NCI-H524 treated with DMSO at 0.1 percent for 48 hours (cell line): ENCODE measurements at regions not wholly inside any gene's neighbourhood (a gene's known extent, or its start where the extent isn't known, plus 50 kb on each side); places are given as distances from the start of the nearest gene placed in this dataset.
"Not testable (repeated sequence)": the region's sequence is repeated elsewhere in the genome, so short reads cannot be mapped to it uniquely, and the experiment has no call there.

ENCODE experiments used
- DNase-seq: peaks from one replicate; lab custom pipeline; 2025; lab: John Stamatoyannopoulos, UW

- no peak for DNase-seq
These were observed 470.9 kb upstream of the API5 start for GRCh38 chr11:42840860-42841259.

GRCh38 chr11:42841556-42841955 lies 470.2 kb upstream of the API5 start:
- no peak for DNase-seq

- DNase-seq: no peak
These were observed 462.4 kb upstream of the API5 start for GRCh38 chr11:42849362-42849761.

- DNase-seq: no peak
These were observed 454.5 kb upstream of the API5 start for GRCh38 chr11:42857344-42857743.

GRCh38 chr11:42870480-42870879 lies 441.3 kb upstream of the API5 start:
- DNase-seq: no peak

- DNase-seq: not testable (repeated sequence)
These were observed 437.9 kb upstream of the API5 start for GRCh38 chr11:42873800-42874405.

- DNase-seq: not testable (repeated sequence)
These were observed 430.5 kb upstream of the API5 start for GRCh38 chr11:42881335-42881734.

- no peak for DNase-seq
These were observed 421.0 kb upstream of the API5 start for GRCh38 chr11:42890773-42891172.

- no peak for DNase-seq
These were observed 410.7 kb upstream of the API5 start for GRCh38 chr11:42901084-42901483.

- DNase-seq: no peak
These were observed 405.6 kb upstream of the API5 start for GRCh38 chr11:42906226-42906625.

GRCh38 chr11:42913731-42914130 lies 398.1 kb upstream of the API5 start:
- DNase-seq: no peak

- no peak for DNase-seq
These were observed 388.1 kb upstream of the API5 start for GRCh38 chr11:42923651-42924050.

GRCh38 chr11:42925916-42926315 lies 385.9 kb upstream of the API5 start:
- DNase-seq: no peak

- DNase-seq: no peak
These were observed 364.4 kb upstream of the API5 start for GRCh38 chr11:42947405-42947804.

- DNase-seq: not testable (repeated sequence)
These were observed 361.9 kb upstream of the API5 start for GRCh38 chr11:42949738-42950376.

GRCh38 chr11:42951266-42951665 lies 360.5 kb upstream of the API5 start:
- no peak for DNase-seq

GRCh38 chr11:42957831-42958230 lies 354.0 kb upstream of the API5 start:
- no peak for DNase-seq

- DNase-seq: no peak
These were observed 353.2 kb upstream of the API5 start for GRCh38 chr11:42958635-42959034.

GRCh38 chr11:42960521-42961088 lies 351.2 kb upstream of the API5 start:
- DNase-seq: peak; percentile 34

GRCh38 chr11:42967653-42968052 lies 344.1 kb upstream of the API5 start:
- DNase-seq: peak; percentile 67

GRCh38 chr11:42972741-42973140 lies 339.1 kb upstream of the API5 start:
- no peak for DNase-seq

GRCh38 chr11:42974510-42975179 lies 337.2 kb upstream of the API5 start:
- no peak for DNase-seq

- no peak for DNase-seq
These were observed 336.6 kb upstream of the API5 start for GRCh38 chr11:42975180-42975529.
